ENCODE measurements at regions not wholly inside any gene's neighbourhood (a gene's known extent, or its start where the extent isn't known, plus 50 kb on each side); places are given as distances from the start of the nearest gene placed in this dataset.

- CTCF ChIA-PET (ENCODE audit: partially characterized antibody): interaction anchor here (0.7 kb wide), 1 partner anchor 662 kb away, joined by 4 read pairs; no protein-coding TSS in a partner anchor
- 82% methylated on average over 9 of the region's 10 CpGs; no CpG with 5 or more reads in 1 of the 2 experiments for WGBS, 2 experiments (ENCODE audit: extremely low coverage in 1 of 2, insufficient coverage in 1 of 2, insufficient read length in 1 of 2, insufficient replicate concordance in 2 of 2, low coverage in 1 of 2, low lambda C conversion rate in 2 of 2, missing lambda C conversion rate in 1 of 2)
- TF ChIP-seq SIN3A (conservative IDR thresholded peaks at IDR 0.05 in 1 of 2, IDR thresholded peaks at IDR 0.05 in 1 of 2; ENCODE audit: low read depth in 1 of 2, low read length in 2 of 2): no peak
- no peak for TF ChIP-seq RAD21 (IDR thresholded peaks at IDR 0.05 in 1 of 2, conservative IDR thresholded peaks at IDR 0.05 in 1 of 2; ENCODE audit: low read depth in 2 of 2, low read length in 2 of 2)
- no peak for TF ChIP-seq CTBP2 (IDR thresholded peaks at IDR 0.05; ENCODE audit: borderline replicate concordance, insufficient read depth, insufficient read length, low read length)
- no peak for TF ChIP-seq JUN (IDR thresholded peaks at IDR 0.05; ENCODE audit: low read depth, low read length)
- no peak for TF ChIP-seq POLR2AphosphoS5 (IDR thresholded peaks at IDR 0.05; ENCODE audit: low read depth, low read length)
- no peak for TF ChIP-seq RBBP5 (IDR thresholded peaks at IDR 0.05; ENCODE audit: borderline replicate concordance, low read depth, low read length)
Measured at GRCh38 chr2:173657996-173658717, 303.5 kb downstream of the CDCA7 start.

More at GRCh38 chr2:173657996-173658717, 303.5 kb downstream of the CDCA7 start:
- Histone ChIP-seq H3K4me2 (ENCODE audit: insufficient read depth in 1 of 2, low read depth in 2 of 2, low read length in 2 of 2) (no peak overlapping the region), H3K18ac (ENCODE audit: extremely low read depth, low read length) (no peak overlapping the region), H3K4ac (replicated peaks; ENCODE audit: insufficient read length, low read depth, low read length) (no peak overlapping the region), H4K91ac (replicated peaks; ENCODE audit: insufficient read length, low read length) (no peak overlapping the region), H3K23me2 (ENCODE audit: low read depth, low read length) (no peaks in the 10 kb centered on the region), H3K79me2 (ENCODE audit: control insufficient read depth in 1 of 2, insufficient read depth in 2 of 2, low read length in 2 of 2) (no peaks in the 10 kb centered on the region), H3K9me3 (ENCODE audit: insufficient read depth in 2 of 2, low read depth in 1 of 2, low read length in 1 of 2) (no peaks in the 10 kb centered on the region), H3K79me1 (ENCODE audit: low read depth, low read length) (no peaks in the 10 kb centered on the region), H2BK15ac (ENCODE audit: low read length) (no peak overlapping the region), H4K5ac (ENCODE audit: insufficient read length, low read depth, low read length) (no peak overlapping the region), H3K4me1 (replicated peaks in 1 of 4; ENCODE audit: control insufficient read depth in 3 of 4, insufficient read depth in 4 of 4, low read length in 3 of 4) (peaks cover 0 to 6% (median 3%) of the 10 kb centered on the region in 4 experiments; a peak in 4 of 7 replicates), H3K36me3 (ENCODE audit: control insufficient read depth in 2 of 4, insufficient read depth in 4 of 4, low read length in 3 of 4) (no peaks in the 10 kb centered on the region), H3K27ac (ENCODE audit: low read depth, low read length) (no peak overlapping the region), H3K27me3 (replicated peaks in 1 of 4; ENCODE audit: control insufficient read depth in 3 of 4, extremely low read depth in 1 of 4, insufficient read depth in 3 of 4, low read length in 3 of 4) (no peaks in the 10 kb centered on the region), H2AK5ac (ENCODE audit: low read depth, low read length) (no peak overlapping the region), H4K8ac (ENCODE audit: extremely low read depth, insufficient read depth, low read length) (no peak overlapping the region), H3K23ac (ENCODE audit: insufficient read length) (no peak overlapping the region), H4K20me1 (replicated peaks in 1 of 2; ENCODE audit: control insufficient read depth in 1 of 2, insufficient read depth in 2 of 2, low read length in 2 of 2) (no peaks in the 10 kb centered on the region), H3K9ac (replicated peaks in 1 of 4; ENCODE audit: extremely low read depth in 1 of 4, low read depth in 3 of 4, low read length in 3 of 4) (no peak overlapping the region), H3K56ac (replicated peaks; ENCODE audit: insufficient read length, low read depth, low read length) (no peak overlapping the region), H3K14ac (ENCODE audit: insufficient read length) (no peak overlapping the region), H3K4me3 (ENCODE audit: extremely low read depth in 1 of 4, insufficient read depth in 2 of 4, low read depth in 3 of 4, low read length in 4 of 4) (no peak overlapping the region), H2BK12ac (ENCODE audit: low read depth, low read length) (no peak overlapping the region), H2BK20ac (ENCODE audit: low read length) (no peak overlapping the region), H2AFZ (ENCODE audit: low read length) (no peak overlapping the region), H2BK120ac (replicated peaks; ENCODE audit: low read depth, low read length) (no peak overlapping the region), H2BK5ac (ENCODE audit: low read depth, low read length) (no peak overlapping the region)
- FAIRE-seq: no peak
- no peak for DNase-seq (ENCODE audit: low read depth in 1 of 2, low spot score in 2 of 2)
- POLR2A ChIA-PET (ENCODE audit: partially characterized antibody): interaction anchor here (1.5 kb wide), 1 partner anchor 21 kb away, joined by 4 read pairs; no protein-coding TSS in a partner anchor
